ENCODE measurements at regions not wholly inside any gene's neighbourhood (a gene's known extent, or its start where the extent isn't known, plus 50 kb on each side); places are given as distances from the start of the nearest gene placed in this dataset.

GRCh38 chr4:104881136-104881886, 265.4 kb upstream of the TET2 start:
- in situ Hi-C loops (cut with MboI; ENCODE audit: low sequenced_read_pairs) = no loop called here

- in situ Hi-C loops (cut with MboI; ENCODE audit: low sequenced_read_pairs) = no loop called here
Measured at GRCh38 chr4:104890598-104891275, 255.9 kb upstream of the TET2 start.

GRCh38 chr4:104896660-104897645, 249.7 kb upstream of the TET2 start:
- in situ Hi-C loops (cut with MboI; ENCODE audit: low sequenced_read_pairs) = no loop called here

- in situ Hi-C loops (cut with MboI; ENCODE audit: low sequenced_read_pairs) = no loop called here
Measured at GRCh38 chr4:104899863-104900262, 246.8 kb upstream of the TET2 start.

- in situ Hi-C loops (cut with MboI; ENCODE audit: low sequenced_read_pairs) = no loop called here
Measured at GRCh38 chr4:104901438-104901837, 245.2 kb upstream of the TET2 start.

- in situ Hi-C loops (cut with MboI; ENCODE audit: low sequenced_read_pairs) = no loop called here
Measured at GRCh38 chr4:104901961-104902605, 244.6 kb upstream of the TET2 start.

GRCh38 chr4:104905065-104905464, 241.6 kb upstream of the TET2 start:
- in situ Hi-C loops (cut with MboI; ENCODE audit: low sequenced_read_pairs) = no loop called here

GRCh38 chr4:104905546-104905945, 241.1 kb upstream of the TET2 start:
- in situ Hi-C loops (cut with MboI; ENCODE audit: low sequenced_read_pairs) = no loop called here

GRCh38 chr4:104906276-104906675, 240.4 kb upstream of the TET2 start:
- in situ Hi-C loops (cut with MboI; ENCODE audit: low sequenced_read_pairs) = no loop called here

GRCh38 chr4:104907074-104907649, 239.5 kb upstream of the TET2 start:
- in situ Hi-C loops (cut with MboI; ENCODE audit: low sequenced_read_pairs) = no loop called here

- in situ Hi-C loops (cut with MboI; ENCODE audit: low sequenced_read_pairs) = no loop called here
Measured at GRCh38 chr4:104907991-104908390, 238.7 kb upstream of the TET2 start.

- in situ Hi-C loops (cut with MboI; ENCODE audit: low sequenced_read_pairs) = no loop called here
Measured at GRCh38 chr4:104909376-104909775, 237.3 kb upstream of the TET2 start.

- in situ Hi-C loops (cut with MboI; ENCODE audit: low sequenced_read_pairs) = no loop called here
Measured at GRCh38 chr4:104912518-104912917, 234.2 kb upstream of the TET2 start.

- in situ Hi-C loops (cut with MboI; ENCODE audit: low sequenced_read_pairs) = no loop called here
Measured at GRCh38 chr4:104915373-104915772, 231.3 kb upstream of the TET2 start.

- in situ Hi-C loops (cut with MboI; ENCODE audit: low sequenced_read_pairs) = no loop called here
Measured at GRCh38 chr4:104915864-104916263, 230.8 kb upstream of the TET2 start.

GRCh38 chr4:104919406-104919805, 227.3 kb upstream of the TET2 start:
- in situ Hi-C loops (cut with MboI; ENCODE audit: low sequenced_read_pairs) = no loop called here

GRCh38 chr4:104930298-104930697, 216.4 kb upstream of the TET2 start:
- in situ Hi-C loops (cut with MboI; ENCODE audit: low sequenced_read_pairs) = loop anchor here (25.0 kb wide), 1 partner anchor 532 kb away; the partner anchor contains the start of gene PPA2

GRCh38 chr4:104930745-104931736, 215.6 kb upstream of the TET2 start:
- in situ Hi-C loops (cut with MboI; ENCODE audit: low sequenced_read_pairs) = loop anchor here (25.0 kb wide), 1 partner anchor 531 kb away; the partner anchor contains the start of gene PPA2

- in situ Hi-C loops (cut with MboI; ENCODE audit: low sequenced_read_pairs) = loop anchor here (25.0 kb wide), 1 partner anchor 524 kb away; the partner anchor contains the start of gene PPA2
Measured at GRCh38 chr4:104938624-104939023, 208.1 kb upstream of the TET2 start.
